GM12891 (cell line): ENCODE measurements at regions not wholly inside any gene's neighbourhood (a gene's known extent, or its start where the extent isn't known, plus 50 kb on each side); places are given as distances from the start of the nearest gene placed in this dataset.

Source experiments
- PAX5 ChIP-seq: IDR thresholded peaks from 2 replicates; pipeline ENCODE4 v1.6.1; 2011; ENCODE audit warnings: low read length, moderate library complexity, mild to moderate bottlenecking; ENCODE audit not compliant: insufficient read depth, severe bottlenecking
- POLR2A ChIP-seq: IDR thresholded peaks from 2 replicates; pipeline ENCODE4 v1.6.1; 2011; ENCODE audit warnings: low read depth, low read length, control low read depth
- POLR2AphosphoS5 ChIP-seq: IDR thresholded peaks from 2 replicates; pipeline ENCODE4 v1.6.1; 2011; ENCODE audit warnings: low read depth, low read length, control low read depth
- POU2F2 ChIP-seq: IDR thresholded peaks from 2 replicates; pipeline ENCODE4 v1.6.1; 2011; ENCODE audit warnings: low read depth, mild to moderate bottlenecking, control low read depth, low read length, moderate library complexity
- SPI1 ChIP-seq: IDR thresholded peaks from 2 replicates; pipeline ENCODE4 v1.6.1; 2011; ENCODE audit warnings: low read depth, low read length, control low read depth
- TAF1 ChIP-seq: IDR thresholded peaks from 2 replicates; pipeline ENCODE4 v1.6.1; 2011; ENCODE audit warnings: low read depth, low read length, control low read depth

GRCh38 chr7:13320333-13320732, 632.9 kb downstream of the ARL4A start:
- TF ChIP-seq POLR2A (no peak), POLR2AphosphoS5 (no peak), PAX5 (no peak), TAF1 (no peak), SPI1 (no peak), POU2F2 (no peak)
